NB4 (cell line): ENCODE measurements at regions not wholly inside any gene's neighbourhood (a gene's known extent, or its start where the extent isn't known, plus 50 kb on each side); places are given as distances from the start of the nearest gene placed in this dataset.

ENCODE experiments used
- CTCF ChIP-seq: IDR thresholded peaks from one replicate; pipeline ENCODE4 v1.5.1; 2012; ENCODE audit warnings: low read depth, low read length
- POLR2A ChIP-seq: IDR thresholded peaks from 2 replicates; pipeline ENCODE4 v1.6.1; 2011; ENCODE audit warnings: mild to moderate bottlenecking; ENCODE audit not compliant: insufficient read length; ENCODE audit errors: extremely low read depth

GRCh38 chr11:93959663-93960062 lies 61.5 kb upstream of the HEPHL1 start:
- TF ChIP-seq CTCF (no peak), POLR2A (no peak)
